Mucosa of descending colon (tissue), 3 donors: ENCODE measurements at regions not wholly inside any gene's neighbourhood (a gene's known extent, or its start where the extent isn't known, plus 50 kb on each side); places are given as distances from the start of the nearest gene placed in this dataset.

Source experiments
- ATAC-seq: fragments of 200-7000 bp; cut with Tn5 transposase; one replicate; pipeline ENCODE4 v1.9.1; 2020; ENCODE audit warnings: mild to moderate bottlenecking, moderate library complexity
- DNase-seq, 3 donors: peaks; one replicate each; pipeline ENCODE4 v3.0.0-alpha.2; 2020
- H3K36me3 ChIP-seq: fragments of 200-600 bp; one replicate; pipeline ENCODE4 v1.8.0; 2021; ENCODE audit warnings: low read depth, mild to moderate bottlenecking
- H3K4me1 ChIP-seq: fragments of 200-600 bp; one replicate; pipeline ENCODE4 v1.8.0; 2021; ENCODE audit warnings: low read depth, mild to moderate bottlenecking
- H3K4me3 ChIP-seq: fragments of 200-600 bp; one replicate; pipeline ENCODE4 v1.8.0; 2021; ENCODE audit warnings: mild to moderate bottlenecking
- H3K9me3 ChIP-seq: fragments of 200-600 bp; one replicate; pipeline ENCODE4 v1.8.0; 2021; ENCODE audit warnings: mild to moderate bottlenecking
- intact Hi-C, 2 donors: fragments of 100-400 bp; cut with DNase I in 1 of 2; cut with micrococcal nuclease in 1 of 2; formaldehyde crosslinking; loops; one replicate each; pipeline versions ENCODE4 v1.11.0 to v1.11.1; 2022; cut with DNase I, micrococcal nuclease
- TF ChIP-seq, protein P1 (sequence below): fragments of 200-600 bp; IDR thresholded peaks from one replicate; pipeline ENCODE4 v1.8.0; 2022; ENCODE audit warnings: antibody characterized with exemption, mild to moderate bottlenecking
- donor health status: DM: no; HTN: no; CAD: no; lungs with moderate emphysema.
- donor health status: DM: no; HTN: no; CAD: no.
- donor health status: DM: no; HTN: yes; CAD: no.

DNA sequence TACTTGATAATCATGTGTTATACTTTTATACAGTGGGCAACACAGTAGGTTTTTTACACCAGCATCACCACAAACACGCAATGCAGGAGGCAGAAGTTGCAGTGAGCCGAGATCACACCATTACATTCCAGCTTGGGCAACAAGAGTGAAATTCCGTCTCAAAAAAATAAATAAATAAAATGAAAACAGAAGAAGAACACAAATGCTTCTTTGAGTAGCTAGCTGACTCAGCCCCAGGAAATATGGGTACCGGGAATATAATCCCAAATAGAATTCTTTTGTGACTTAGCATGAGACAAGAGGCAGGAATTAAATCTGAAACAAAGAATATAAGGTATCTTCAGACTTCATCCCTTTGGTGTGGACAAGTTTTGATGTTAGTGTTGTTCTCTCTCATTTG lies 164.2 kb upstream of the ATXN1 start:
- TF ChIP-seq, protein P1, sequence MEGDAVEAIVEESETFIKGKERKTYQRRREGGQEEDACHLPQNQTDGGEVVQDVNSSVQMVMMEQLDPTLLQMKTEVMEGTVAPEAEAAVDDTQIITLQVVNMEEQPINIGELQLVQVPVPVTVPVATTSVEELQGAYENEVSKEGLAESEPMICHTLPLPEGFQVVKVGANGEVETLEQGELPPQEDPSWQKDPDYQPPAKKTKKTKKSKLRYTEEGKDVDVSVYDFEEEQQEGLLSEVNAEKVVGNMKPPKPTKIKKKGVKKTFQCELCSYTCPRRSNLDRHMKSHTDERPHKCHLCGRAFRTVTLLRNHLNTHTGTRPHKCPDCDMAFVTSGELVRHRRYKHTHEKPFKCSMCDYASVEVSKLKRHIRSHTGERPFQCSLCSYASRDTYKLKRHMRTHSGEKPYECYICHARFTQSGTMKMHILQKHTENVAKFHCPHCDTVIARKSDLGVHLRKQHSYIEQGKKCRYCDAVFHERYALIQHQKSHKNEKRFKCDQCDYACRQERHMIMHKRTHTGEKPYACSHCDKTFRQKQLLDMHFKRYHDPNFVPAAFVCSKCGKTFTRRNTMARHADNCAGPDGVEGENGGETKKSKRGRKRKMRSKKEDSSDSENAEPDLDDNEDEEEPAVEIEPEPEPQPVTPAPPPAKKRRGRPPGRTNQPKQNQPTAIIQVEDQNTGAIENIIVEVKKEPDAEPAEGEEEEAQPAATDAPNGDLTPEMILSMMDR: no peak
- H3K4me1 ChIP-seq: no peaks in the 10 kb centered on the region
- intact Hi-C loops: no loop called here
- no peaks in the 10 kb centered on the region for H3K36me3 ChIP-seq
- no peaks in the 10 kb centered on the region for H3K9me3 ChIP-seq
- no peak overlapping the region for H3K4me3 ChIP-seq
- no peak for DNase-seq
- no peak for ATAC-seq

GRCh38 chr6:16922282-16922681 lies 161.0 kb upstream of the ATXN1 start:
- Histone ChIP-seq H3K36me3 (no peaks in the 10 kb centered on the region), H3K4me3 (no peak overlapping the region), H3K4me1 (no peaks in the 10 kb centered on the region), H3K9me3 (no peaks in the 10 kb centered on the region)
- no peak for DNase-seq
- ATAC-seq: no peak
- intact Hi-C loops: no loop called here
- TF ChIP-seq, protein P1: no peak

- Histone ChIP-seq H3K4me3 (no peak overlapping the region), H3K4me1 (no peaks in the 10 kb centered on the region), H3K9me3 (no peaks in the 10 kb centered on the region), H3K36me3 (no peaks in the 10 kb centered on the region)
- DNase-seq (no peak), ATAC-seq (no peak)
- intact Hi-C loops: no loop called here
- TF ChIP-seq, protein P1: no peak
These were observed 160.3 kb upstream of the ATXN1 start for GRCh38 chr6:16921399-16922110.

DNA sequence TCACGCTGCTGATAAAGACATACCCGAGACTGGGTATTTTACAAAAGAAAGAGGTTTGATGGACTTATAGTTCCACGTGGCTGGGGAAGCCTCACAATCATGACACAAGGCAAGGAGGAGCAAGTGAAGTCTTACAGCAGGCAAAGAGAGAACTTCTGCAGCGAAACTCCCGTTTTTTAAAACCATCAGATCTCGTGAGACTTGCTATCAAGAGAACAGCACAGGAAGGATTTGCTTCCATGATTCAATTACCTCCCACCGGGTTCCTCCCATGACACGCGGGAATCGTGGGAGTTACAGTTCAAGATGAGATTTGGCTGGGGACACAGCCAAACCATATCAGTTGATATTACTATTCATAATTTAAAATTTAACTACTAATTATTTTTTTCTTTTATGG lies 157.3 kb upstream of the ATXN1 start:
- no peak for ATAC-seq
- DNase-seq: no peak
- intact Hi-C loops: no loop called here
- no peaks in the 10 kb centered on the region for H3K4me1 ChIP-seq
- no peaks in the 10 kb centered on the region for H3K36me3 ChIP-seq
- TF ChIP-seq, protein P1: no peak
- H3K4me3 ChIP-seq: no peak overlapping the region
- H3K9me3 ChIP-seq: peaks cover 1% of the 10 kb centered on the region

DNA sequence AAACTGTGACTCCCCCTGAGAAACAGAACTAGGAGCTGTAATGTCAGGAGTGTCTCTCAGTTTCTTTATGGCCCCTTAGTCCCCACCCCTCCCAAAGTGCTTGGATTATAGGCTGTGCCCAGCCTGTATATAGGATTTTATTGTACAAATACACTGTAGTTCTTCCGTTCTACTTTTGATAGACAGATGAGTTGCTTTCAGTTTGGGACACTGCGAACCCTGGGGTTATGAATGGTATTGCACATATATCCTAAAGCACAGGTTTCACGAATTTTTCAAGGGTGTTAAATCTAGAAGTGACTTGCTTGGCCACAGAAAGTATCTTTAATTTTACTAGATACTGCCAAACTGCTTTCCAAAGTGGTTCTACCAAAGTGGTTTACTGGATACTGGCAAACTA lies 152.9 kb upstream of the ATXN1 start:
- intact Hi-C loops: no loop called here
- H3K4me3 ChIP-seq: no peak overlapping the region
- ATAC-seq (no peak), DNase-seq (no peak)
- no peaks in the 10 kb centered on the region for H3K4me1 ChIP-seq
- TF ChIP-seq, protein P1: no peak
- no peaks in the 10 kb centered on the region for H3K36me3 ChIP-seq
- peaks cover 8% of the 10 kb centered on the region for H3K9me3 ChIP-seq

GRCh38 chr6:16912756-16913155 lies 151.5 kb upstream of the ATXN1 start:
- intact Hi-C loops: no loop called here
- peaks cover 8% of the 10 kb centered on the region for H3K9me3 ChIP-seq
- H3K36me3 ChIP-seq: no peaks in the 10 kb centered on the region
- no peak overlapping the region for H3K4me3 ChIP-seq
- DNase-seq: no peak
- H3K4me1 ChIP-seq: no peaks in the 10 kb centered on the region
- TF ChIP-seq, protein P1: no peak
- no peak for ATAC-seq
